ENCODE measurements at regions not wholly inside any gene's neighbourhood (a gene's known extent, or its start where the extent isn't known, plus 50 kb on each side); places are given as distances from the start of the nearest gene placed in this dataset.

DNA sequence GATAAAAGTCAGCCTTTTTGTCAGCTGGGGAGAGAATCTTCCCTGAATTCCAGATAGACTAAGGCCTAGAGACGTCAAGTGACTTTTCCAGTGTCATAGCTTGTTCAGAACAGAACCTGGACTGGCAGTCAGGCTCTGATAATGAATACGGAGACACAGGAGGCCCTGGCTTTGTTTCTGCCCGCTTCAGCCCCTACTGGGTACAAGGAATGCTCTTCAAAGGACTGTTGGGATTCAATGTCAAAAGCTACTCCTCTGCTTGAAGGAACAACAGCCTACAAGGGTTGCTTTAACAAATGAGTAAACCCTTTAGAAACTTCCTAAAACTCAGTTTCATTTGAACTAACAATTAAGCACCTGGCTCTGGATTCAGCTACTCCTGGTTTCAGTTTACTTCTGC lies 412.3 kb downstream of the OXSM start:
- in situ Hi-C loops (cut with MboI; ENCODE audit: low pct_unique_long_range_greater_than_20kb, low sequenced_read_pairs, unreplicated experiment): no loop called here
- TF ChIP-seq, protein P1, sequence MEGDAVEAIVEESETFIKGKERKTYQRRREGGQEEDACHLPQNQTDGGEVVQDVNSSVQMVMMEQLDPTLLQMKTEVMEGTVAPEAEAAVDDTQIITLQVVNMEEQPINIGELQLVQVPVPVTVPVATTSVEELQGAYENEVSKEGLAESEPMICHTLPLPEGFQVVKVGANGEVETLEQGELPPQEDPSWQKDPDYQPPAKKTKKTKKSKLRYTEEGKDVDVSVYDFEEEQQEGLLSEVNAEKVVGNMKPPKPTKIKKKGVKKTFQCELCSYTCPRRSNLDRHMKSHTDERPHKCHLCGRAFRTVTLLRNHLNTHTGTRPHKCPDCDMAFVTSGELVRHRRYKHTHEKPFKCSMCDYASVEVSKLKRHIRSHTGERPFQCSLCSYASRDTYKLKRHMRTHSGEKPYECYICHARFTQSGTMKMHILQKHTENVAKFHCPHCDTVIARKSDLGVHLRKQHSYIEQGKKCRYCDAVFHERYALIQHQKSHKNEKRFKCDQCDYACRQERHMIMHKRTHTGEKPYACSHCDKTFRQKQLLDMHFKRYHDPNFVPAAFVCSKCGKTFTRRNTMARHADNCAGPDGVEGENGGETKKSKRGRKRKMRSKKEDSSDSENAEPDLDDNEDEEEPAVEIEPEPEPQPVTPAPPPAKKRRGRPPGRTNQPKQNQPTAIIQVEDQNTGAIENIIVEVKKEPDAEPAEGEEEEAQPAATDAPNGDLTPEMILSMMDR (IDR thresholded peaks at IDR 0.05; ENCODE audit: extremely low read depth, insufficient read depth, missing control alignments): no peak
- no peak for DNase-seq (ENCODE audit: low spot score)

DNA sequence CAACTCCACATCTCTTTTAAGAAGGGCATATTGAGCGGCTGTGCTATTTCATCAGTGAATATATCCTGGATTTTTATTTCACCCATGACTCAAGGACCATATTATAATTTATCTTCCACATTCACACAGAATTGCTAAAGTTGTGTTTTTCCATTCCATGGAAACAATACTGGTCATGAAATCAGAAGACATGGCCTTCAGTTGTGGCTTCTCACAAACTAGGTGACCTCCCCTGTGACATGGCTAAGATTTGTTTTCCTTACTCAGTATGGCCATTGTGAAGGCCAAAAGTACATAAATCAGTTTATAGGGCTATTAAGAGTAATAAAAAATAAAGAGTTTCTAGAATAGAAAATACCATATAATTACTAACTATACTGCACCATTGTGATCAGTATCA lies 415.6 kb downstream of the OXSM start:
- TF ChIP-seq, protein P1 (IDR thresholded peaks at IDR 0.05; ENCODE audit: extremely low read depth, insufficient read depth, missing control alignments): no peak
- no peak for DNase-seq (ENCODE audit: low spot score)
- in situ Hi-C loops (cut with MboI; ENCODE audit: low pct_unique_long_range_greater_than_20kb, low sequenced_read_pairs, unreplicated experiment): no loop called here

DNA sequence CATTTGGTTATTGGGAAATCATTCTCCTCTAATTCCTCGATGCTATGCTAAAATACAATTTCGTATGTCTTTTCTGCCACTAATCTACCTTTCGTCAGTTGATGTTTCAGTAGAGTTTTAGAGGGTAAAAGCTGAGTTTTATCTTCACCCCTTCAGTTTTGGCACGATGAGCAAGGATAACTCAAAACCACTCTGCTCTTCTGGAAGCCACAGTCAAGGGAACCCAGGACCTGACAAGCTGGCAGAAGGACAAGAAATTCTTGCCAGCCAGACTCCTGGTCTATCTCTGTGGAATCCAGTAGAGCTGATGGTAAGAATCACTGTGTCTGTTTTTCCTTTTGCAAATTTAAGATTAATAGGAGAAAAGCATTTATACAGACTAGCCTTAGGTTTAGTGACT lies 414.4 kb upstream of the LRRC3B start:
- no peak for DNase-seq (ENCODE audit: low spot score)
- in situ Hi-C loops (cut with MboI; ENCODE audit: low pct_unique_long_range_greater_than_20kb, low sequenced_read_pairs, unreplicated experiment): no loop called here
- TF ChIP-seq, protein P1 (IDR thresholded peaks at IDR 0.05; ENCODE audit: extremely low read depth, insufficient read depth, missing control alignments): no peak

DNA sequence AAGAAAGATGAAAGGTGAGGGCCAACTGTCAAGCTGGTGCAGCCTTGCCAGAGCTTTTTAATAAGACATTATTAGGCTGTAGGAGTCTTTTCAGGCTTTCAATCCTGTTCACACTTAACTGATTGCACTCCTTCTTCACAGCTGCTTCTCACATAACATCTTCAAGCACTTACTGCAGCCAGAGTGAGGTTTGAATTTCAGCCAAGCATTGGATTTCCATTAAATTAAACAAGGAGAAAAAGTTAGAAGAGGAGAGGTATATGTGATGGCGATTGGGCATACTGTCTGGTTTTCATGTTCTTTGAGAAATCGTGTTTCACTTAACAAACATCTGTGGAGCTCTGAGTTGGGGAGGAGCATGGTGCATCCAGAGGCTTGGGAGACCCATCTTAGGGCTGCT lies 392.8 kb upstream of the LRRC3B start:
- in situ Hi-C loops (cut with MboI; ENCODE audit: low pct_unique_long_range_greater_than_20kb, low sequenced_read_pairs, unreplicated experiment): no loop called here
- TF ChIP-seq, protein P1 (IDR thresholded peaks at IDR 0.05; ENCODE audit: extremely low read depth, insufficient read depth, missing control alignments): no peak

DNA sequence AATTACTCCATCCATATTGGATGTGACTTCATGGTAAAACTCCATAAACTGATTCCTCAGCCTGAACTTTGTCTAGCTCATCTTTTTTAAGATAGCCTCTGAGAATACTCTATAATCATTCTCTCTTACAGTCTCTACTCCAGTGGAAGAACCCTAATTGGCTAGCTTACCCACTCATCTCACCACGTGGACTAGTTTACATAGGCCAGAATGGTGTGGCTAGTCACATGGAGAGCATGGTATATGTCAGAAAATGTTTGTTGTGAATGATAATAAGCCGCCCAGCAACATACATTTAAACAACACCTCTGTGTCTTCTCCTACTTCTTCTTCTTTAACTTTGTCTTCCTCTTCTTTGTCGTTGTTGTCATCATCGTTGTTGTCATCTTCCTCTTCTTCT lies 389.2 kb upstream of the LRRC3B start:
- TF ChIP-seq, protein P1 (IDR thresholded peaks at IDR 0.05; ENCODE audit: extremely low read depth, insufficient read depth, missing control alignments): no peak
- in situ Hi-C loops (cut with MboI; ENCODE audit: low pct_unique_long_range_greater_than_20kb, low sequenced_read_pairs, unreplicated experiment): no loop called here
- DNase-seq (ENCODE audit: low spot score): no peak

More for the DNA sequence above, 392.8 kb upstream of the LRRC3B start:
- DNase-seq (ENCODE audit: low spot score): no peak

DNA sequence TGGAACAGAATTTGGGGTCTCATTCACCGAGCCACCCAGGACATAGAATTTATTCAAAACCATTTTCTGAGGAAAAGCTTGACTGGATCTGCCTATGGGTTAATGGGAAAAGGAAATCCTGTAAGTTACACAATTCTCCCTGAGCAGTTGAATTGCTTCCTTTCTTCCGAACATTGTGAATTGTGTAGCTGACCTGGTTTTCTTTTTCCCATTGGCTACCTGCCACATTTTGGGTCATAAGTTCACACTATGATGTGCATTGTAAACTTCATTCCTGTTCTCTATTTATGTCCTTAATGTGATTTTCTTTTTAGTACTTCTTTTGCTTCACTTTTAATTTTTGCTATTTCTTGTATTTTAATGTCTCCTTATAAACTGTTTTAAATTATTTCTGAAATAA lies 386.0 kb upstream of the LRRC3B start:
- TF ChIP-seq, protein P1 (IDR thresholded peaks at IDR 0.05; ENCODE audit: extremely low read depth, insufficient read depth, missing control alignments): no peak
- DNase-seq (ENCODE audit: low spot score): no peak
- in situ Hi-C loops (cut with MboI; ENCODE audit: low pct_unique_long_range_greater_than_20kb, low sequenced_read_pairs, unreplicated experiment): no loop called here

All from GM13977 (cell line).